Large intestine (tissue), 3 donors: ENCODE measurements at regions not wholly inside any gene's neighbourhood (a gene's known extent, or its start where the extent isn't known, plus 50 kb on each side); places are given as distances from the start of the nearest gene placed in this dataset.

Experiments used
- DNase-seq, 2 donors: peaks; one replicate each; pipeline versions ENCODE4 v3.0.0 to v3.0.0-alpha.2; 2013
- H3K27ac ChIP-seq: one replicate; pipeline ENCODE4 v1.5.1; 2013; ENCODE audit warnings: low read length
- H3K27me3 ChIP-seq: 2 replicates; pipeline ENCODE4 v1.6.1; 2013; ENCODE audit warnings: low read length; ENCODE audit not compliant: control insufficient read depth, insufficient read depth
- H3K36me3 ChIP-seq: 2 replicates; pipeline ENCODE4 v1.6.1; 2013; ENCODE audit warnings: low read length; ENCODE audit not compliant: control insufficient read depth, insufficient read depth
- H3K4me1 ChIP-seq: one replicate; pipeline ENCODE4 v1.6.1; 2013; ENCODE audit warnings: low read length; ENCODE audit not compliant: control insufficient read depth, insufficient read depth
- H3K4me3 ChIP-seq: one replicate; pipeline ENCODE4 v1.5.1; 2013; ENCODE audit warnings: low read length
- H3K9me3 ChIP-seq: one replicate; pipeline ENCODE4 v1.6.1; 2013; ENCODE audit warnings: mild to moderate bottlenecking, low read depth, low read length, moderate library complexity; ENCODE audit not compliant: control insufficient read depth
- WGBS: methylation state at CpG from one replicate; pipeline ENCODE4 v1.1.5; 2013; ENCODE audit warnings: low lambda C conversion rate; ENCODE audit not compliant: insufficient coverage; 5-methylcytosine and 5-hydroxymethylcytosine counted together

GRCh38 chr5:103785569-103785968 is 223.0 kb upstream of the NUDT12 start:
- no peaks in the 10 kb centered on the region for H3K36me3 ChIP-seq
- H3K27ac ChIP-seq: no peak overlapping the region
- H3K4me1 ChIP-seq: no peaks in the 10 kb centered on the region
- H3K9me3 ChIP-seq: no peaks in the 10 kb centered on the region
- no peak overlapping the region for H3K4me3 ChIP-seq
- no peak for DNase-seq
- no CpG with 5 or more reads among the region's 2 CpGs for WGBS
- no peaks in the 10 kb centered on the region for H3K27me3 ChIP-seq

GRCh38 chr5:103783669-103784068 is 221.1 kb upstream of the NUDT12 start:
- Histone ChIP-seq H3K27me3 (no peaks in the 10 kb centered on the region), H3K27ac (no peak overlapping the region), H3K4me3 (no peak overlapping the region), H3K9me3 (peaks cover 4% of the 10 kb centered on the region), H3K36me3 (no peaks in the 10 kb centered on the region), H3K4me1 (no peaks in the 10 kb centered on the region)
- DNase-seq: no peak
- WGBS: no CpG with 5 or more reads among the region's 1 CpG

GRCh38 chr5:103780794-103781193 is 218.2 kb upstream of the NUDT12 start:
- Histone ChIP-seq H3K36me3 (no peaks in the 10 kb centered on the region), H3K4me1 (no peaks in the 10 kb centered on the region), H3K27ac (no peak overlapping the region), H3K4me3 (no peak overlapping the region), H3K27me3 (no peaks in the 10 kb centered on the region), H3K9me3 (peaks cover 4% of the 10 kb centered on the region)
- no peak for DNase-seq
- WGBS: no CpG with 5 or more reads among the region's 2 CpGs

- peak; percentile 4 to 10 for DNase-seq
- no CpG with 5 or more reads among the region's 1 CpG for WGBS
Measured at GRCh38 chr5:103774721-103775120, 212.1 kb upstream of the NUDT12 start.

GRCh38 chr5:103772248-103772647 is 209.7 kb upstream of the NUDT12 start:
- Histone ChIP-seq H3K36me3 (no peaks in the 10 kb centered on the region), H3K4me3 (no peak overlapping the region), H3K27me3 (no peaks in the 10 kb centered on the region), H3K9me3 (no peaks in the 10 kb centered on the region), H3K4me1 (no peaks in the 10 kb centered on the region), H3K27ac (no peak overlapping the region)
- no peak for DNase-seq
- no CpG with 5 or more reads among the region's 2 CpGs for WGBS

More at GRCh38 chr5:103774721-103775120, 212.1 kb upstream of the NUDT12 start:
- no peaks in the 10 kb centered on the region for H3K4me1 ChIP-seq
- no peak overlapping the region for H3K27ac ChIP-seq
- H3K36me3 ChIP-seq: no peaks in the 10 kb centered on the region
- H3K27me3 ChIP-seq: no peaks in the 10 kb centered on the region
- no peak overlapping the region for H3K4me3 ChIP-seq
- H3K9me3 ChIP-seq: peaks cover 4% of the 10 kb centered on the region

GRCh38 chr5:103764403-103764802 is 201.8 kb upstream of the NUDT12 start:
- Histone ChIP-seq H3K27ac (no peak overlapping the region), H3K27me3 (no peaks in the 10 kb centered on the region), H3K9me3 (peaks cover 6% of the 10 kb centered on the region), H3K36me3 (no peaks in the 10 kb centered on the region), H3K4me1 (no peaks in the 10 kb centered on the region), H3K4me3 (no peak overlapping the region)
- DNase-seq: no peak
- WGBS: no CpG with 5 or more reads among the region's 10 CpGs

- H3K27ac ChIP-seq: no peak overlapping the region
- H3K4me3 ChIP-seq: no peak overlapping the region
- no peak for DNase-seq
- no peaks in the 10 kb centered on the region for H3K27me3 ChIP-seq
- H3K4me1 ChIP-seq: no peaks in the 10 kb centered on the region
- H3K36me3 ChIP-seq: no peaks in the 10 kb centered on the region
- no peaks in the 10 kb centered on the region for H3K9me3 ChIP-seq
- WGBS: 86% methylated on average over 2 of the region's 2 CpGs
Measured at GRCh38 chr5:103758996-103759395, 196.4 kb upstream of the NUDT12 start.

- no peaks in the 10 kb centered on the region for H3K9me3 ChIP-seq
- H3K27me3 ChIP-seq: no peaks in the 10 kb centered on the region
- H3K4me1 ChIP-seq: no peaks in the 10 kb centered on the region
- no peak overlapping the region for H3K4me3 ChIP-seq
- no peaks in the 10 kb centered on the region for H3K36me3 ChIP-seq
- DNase-seq: no peak
- H3K27ac ChIP-seq: no peak overlapping the region
Measured at GRCh38 chr5:103755974-103756373, 193.4 kb upstream of the NUDT12 start.

GRCh38 chr5:103745353-103746065 is 182.9 kb upstream of the NUDT12 start:
- WGBS: 83% methylated on average over 1 of the region's 2 CpGs
- no peaks in the 10 kb centered on the region for H3K36me3 ChIP-seq
- H3K27ac ChIP-seq: no peak overlapping the region
- no peak overlapping the region for H3K4me3 ChIP-seq
- no peaks in the 10 kb centered on the region for H3K9me3 ChIP-seq
- no peak for DNase-seq
- H3K4me1 ChIP-seq: no peaks in the 10 kb centered on the region
- no peaks in the 10 kb centered on the region for H3K27me3 ChIP-seq

- 90% methylated on average over 2 of the region's 4 CpGs for WGBS
- no peak for DNase-seq
- no peak overlapping the region for H3K27ac ChIP-seq
- H3K9me3 ChIP-seq: no peaks in the 10 kb centered on the region
- no peak overlapping the region for H3K4me3 ChIP-seq
- H3K4me1 ChIP-seq: no peaks in the 10 kb centered on the region
- H3K27me3 ChIP-seq: no peaks in the 10 kb centered on the region
- H3K36me3 ChIP-seq: no peaks in the 10 kb centered on the region
Measured at GRCh38 chr5:103744159-103744558, 181.6 kb upstream of the NUDT12 start.

GRCh38 chr5:103743421-103743820 is 180.8 kb upstream of the NUDT12 start:
- no peak overlapping the region for H3K27ac ChIP-seq
- no peaks in the 10 kb centered on the region for H3K36me3 ChIP-seq
- WGBS: 100% methylated on average over 1 of the region's 2 CpGs
- no peak for DNase-seq
- H3K4me3 ChIP-seq: no peak overlapping the region
- no peaks in the 10 kb centered on the region for H3K4me1 ChIP-seq
- no peaks in the 10 kb centered on the region for H3K27me3 ChIP-seq
- no peaks in the 10 kb centered on the region for H3K9me3 ChIP-seq
